Sigmoid colon (tissue), 6 donors: ENCODE measurements at regions not wholly inside any gene's neighbourhood (a gene's known extent, or its start where the extent isn't known, plus 50 kb on each side); places are given as distances from the start of the nearest gene placed in this dataset.

Experiments used
- DNase-seq: peaks from one replicate; pipeline ENCODE4 v3.0.0-alpha.2; 2019
- H3K27ac ChIP-seq, 4 donors: fragments of 200-600 bp; sonication (generic); one replicate each; pipeline ENCODE4 v1.5.1; 2016 to 2019; ENCODE audit warnings: mild to moderate bottlenecking in 1 of 4
- H3K27me3 ChIP-seq, 3 donors: fragments of 200-600 bp; sonication (generic); one replicate each; pipeline ENCODE4 v1.5.1; 2019; ENCODE audit warnings: mild to moderate bottlenecking in 1 of 3
- H3K36me3 ChIP-seq, 4 donors: fragments of 200-600 bp; sonication (generic); one replicate each; pipeline ENCODE4 v1.5.1; 2016 to 2019
- H3K4me1 ChIP-seq, 4 donors: fragments of 200-600 bp; sonication (generic); one replicate each; pipeline ENCODE4 v1.5.1; 2017 to 2019
- H3K4me3 ChIP-seq, 4 donors: fragments of 200-600 bp; sonication (generic); one replicate each; pipeline ENCODE4 v1.5.1; 2017 to 2019; ENCODE audit warnings: mild to moderate bottlenecking in 2 of 4, moderate library complexity in 1 of 4
- H3K9me3 ChIP-seq, 4 donors: fragments of 200-600 bp in 3 of 4; sonication (generic) in 3 of 4; one replicate each; pipeline versions ENCODE4 v1.5.1 to v1.6.1; 2013 to 2019
- EP300 ChIP-seq, 4 donors: sonication (generic); formaldehyde crosslinking; IDR thresholded peaks; one replicate each; pipeline ENCODE4 v1.6.1; 2017; ENCODE audit warnings: antibody characterized with exemption in 4 of 4
- POLR2A ChIP-seq, 2 donors: fragments of 450-650 bp; IDR thresholded peaks; one replicate each; pipeline ENCODE4 v1.6.1; 2016; ENCODE audit warnings: antibody characterized with exemption in 2 of 2, mild to moderate bottlenecking in 2 of 2, moderate library complexity in 2 of 2
- POLR2AphosphoS5 ChIP-seq, 4 donors: sonication (generic); formaldehyde crosslinking; IDR thresholded peaks; one replicate each; pipeline ENCODE4 v1.6.1; 2017; ENCODE audit warnings: antibody characterized with exemption in 4 of 4
- WGBS, 2 donors: extraction: QIAGEN DNeasy Blood & Tissue Kit; methylation state at CpG; one replicate each; pipeline ENCODE4 v1.1.7; 2013; 5-methylcytosine and 5-hydroxymethylcytosine counted together
- intact Hi-C: fragments of 100-400 bp; cut with DNase I; formaldehyde crosslinking; loops from one replicate; pipeline ENCODE4 v1.15.1; 2023
- TF ChIP-seq, protein P1 (sequence below), 4 experiments: fragments of 450-650 bp in 3 of 4; fragments of 200-600 bp in 1 of 4; IDR thresholded peaks; one replicate each; pipeline ENCODE4 v1.5.1; 2016 to 2019; ENCODE audit warnings: antibody characterized with exemption in 4 of 4, mild to moderate bottlenecking in 3 of 4, moderate library complexity in 2 of 4
- donor health status: healthy with polysubstance abuse.
- donor health status: healthy.

DNA sequence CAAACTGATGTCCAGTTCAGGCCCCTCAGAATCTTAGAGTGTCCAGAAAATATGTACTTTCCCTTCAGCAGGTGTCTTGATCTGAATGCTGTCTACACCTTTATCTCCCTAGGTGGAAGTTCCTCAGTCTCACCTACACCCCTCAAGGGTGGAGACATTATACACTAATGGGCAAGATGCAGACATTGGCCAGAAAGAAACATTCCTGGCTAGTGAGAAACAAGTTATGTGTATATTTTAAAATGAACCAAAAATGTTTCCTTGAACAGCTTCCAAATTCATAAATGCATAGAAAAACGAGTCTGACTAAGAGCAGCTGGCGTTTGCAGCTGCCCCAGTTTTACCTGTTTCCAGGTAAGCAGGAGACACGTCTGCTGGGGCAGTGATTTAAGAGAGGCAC, 140.5 kb upstream of the IRX4 start:
- 24 to 53% methylated on average over 3 of the region's 3 CpGs for WGBS, 2 donors
- H3K36me3 ChIP-seq = no peaks in the 10 kb centered on the region
- TF ChIP-seq POLR2AphosphoS5 (IDR thresholded peaks at IDR 0.05) = no peak
- TF ChIP-seq EP300 (IDR thresholded peaks at IDR 0.05) = no peak
- no peak for TF ChIP-seq POLR2A (IDR thresholded peaks at IDR 0.05)
- TF ChIP-seq, protein P1, sequence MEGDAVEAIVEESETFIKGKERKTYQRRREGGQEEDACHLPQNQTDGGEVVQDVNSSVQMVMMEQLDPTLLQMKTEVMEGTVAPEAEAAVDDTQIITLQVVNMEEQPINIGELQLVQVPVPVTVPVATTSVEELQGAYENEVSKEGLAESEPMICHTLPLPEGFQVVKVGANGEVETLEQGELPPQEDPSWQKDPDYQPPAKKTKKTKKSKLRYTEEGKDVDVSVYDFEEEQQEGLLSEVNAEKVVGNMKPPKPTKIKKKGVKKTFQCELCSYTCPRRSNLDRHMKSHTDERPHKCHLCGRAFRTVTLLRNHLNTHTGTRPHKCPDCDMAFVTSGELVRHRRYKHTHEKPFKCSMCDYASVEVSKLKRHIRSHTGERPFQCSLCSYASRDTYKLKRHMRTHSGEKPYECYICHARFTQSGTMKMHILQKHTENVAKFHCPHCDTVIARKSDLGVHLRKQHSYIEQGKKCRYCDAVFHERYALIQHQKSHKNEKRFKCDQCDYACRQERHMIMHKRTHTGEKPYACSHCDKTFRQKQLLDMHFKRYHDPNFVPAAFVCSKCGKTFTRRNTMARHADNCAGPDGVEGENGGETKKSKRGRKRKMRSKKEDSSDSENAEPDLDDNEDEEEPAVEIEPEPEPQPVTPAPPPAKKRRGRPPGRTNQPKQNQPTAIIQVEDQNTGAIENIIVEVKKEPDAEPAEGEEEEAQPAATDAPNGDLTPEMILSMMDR (IDR thresholded peaks at IDR 0.05) = no peak
- DNase-seq = no peak
- intact Hi-C loops = no loop called here
- peaks cover 0 to 2% (median 0%) of the 10 kb centered on the region in 4 donors for H3K9me3 ChIP-seq
- H3K27ac ChIP-seq = no peak overlapping the region
- H3K4me3 ChIP-seq = no peak overlapping the region
- no peaks in the 10 kb centered on the region for H3K27me3 ChIP-seq
- no peaks in the 10 kb centered on the region for H3K4me1 ChIP-seq

DNA sequence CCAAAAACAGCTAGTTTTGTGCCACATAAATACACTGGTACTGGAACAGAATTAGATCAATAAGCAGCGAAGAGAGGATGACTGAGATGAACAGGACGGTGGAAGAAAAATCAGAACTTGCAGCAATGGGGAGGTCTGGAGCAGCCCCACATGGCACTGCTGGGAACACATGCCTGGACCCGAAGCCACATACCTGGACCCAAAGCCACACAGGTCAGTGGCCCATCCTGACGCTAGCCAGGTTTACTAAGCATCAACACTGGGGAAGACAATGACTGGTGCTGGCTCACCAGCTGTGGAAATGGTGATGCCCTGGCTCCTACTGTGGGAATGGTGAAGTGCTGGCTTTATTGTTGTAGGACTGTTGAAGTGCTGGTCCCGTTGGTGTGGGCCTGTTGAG, 139.7 kb upstream of the IRX4 start:
- no peaks in the 10 kb centered on the region for H3K4me1 ChIP-seq
- no peak overlapping the region for H3K4me3 ChIP-seq
- DNase-seq = no peak
- whole genome bisulfite sequencing, 2 donors = 78 to 88% methylated on average over 5 of the region's 5 CpGs
- no peaks in the 10 kb centered on the region for H3K27me3 ChIP-seq
- no peaks in the 10 kb centered on the region for H3K36me3 ChIP-seq
- TF ChIP-seq, protein P1 (IDR thresholded peaks at IDR 0.05) = no peak
- TF ChIP-seq EP300 (IDR thresholded peaks at IDR 0.05) (no peak), POLR2A (IDR thresholded peaks at IDR 0.05) (no peak), POLR2AphosphoS5 (IDR thresholded peaks at IDR 0.05) (no peak)
- intact Hi-C loops = no loop called here
- no peak overlapping the region for H3K27ac ChIP-seq
- H3K9me3 ChIP-seq = peaks cover 0 to 2% (median 0%) of the 10 kb centered on the region in 4 donors

DNA sequence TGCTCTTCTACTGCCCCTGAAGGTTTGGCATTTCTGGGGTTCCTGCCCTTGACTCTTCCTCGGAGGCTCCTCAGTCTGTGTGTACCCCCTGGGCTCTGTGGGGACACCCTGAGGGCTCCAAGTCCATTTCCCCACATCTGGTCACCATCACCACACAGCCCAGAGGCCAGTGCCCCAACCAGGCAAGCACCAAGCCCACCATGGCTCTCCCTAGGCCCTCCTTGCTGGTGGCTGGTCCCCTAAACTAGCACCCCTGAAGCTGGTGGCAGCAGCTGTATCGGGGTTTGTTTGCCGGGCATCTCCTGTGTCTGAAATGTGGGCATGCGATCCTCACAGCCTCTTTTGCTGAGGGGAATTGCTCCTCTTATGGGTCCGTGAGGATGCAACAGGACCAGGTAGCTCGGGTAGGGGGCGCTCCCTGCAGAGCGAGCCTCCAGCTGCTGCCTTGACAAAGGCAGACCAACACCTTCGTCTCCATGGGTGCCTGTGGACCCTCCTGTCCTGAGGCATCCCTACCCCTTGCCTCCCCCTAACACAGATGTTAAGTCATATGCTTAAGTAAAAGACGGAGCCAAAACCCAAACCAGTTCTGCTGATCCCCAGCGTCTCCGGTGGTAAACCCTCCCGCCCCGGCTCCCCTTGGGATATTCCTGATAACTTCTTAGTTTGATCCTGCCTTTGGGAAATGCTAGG, 138.9 kb upstream of the IRX4 start:
- no peak overlapping the region for H3K27ac ChIP-seq
- TF ChIP-seq POLR2AphosphoS5 (IDR thresholded peaks at IDR 0.05) (no peak), POLR2A (IDR thresholded peaks at IDR 0.05) (no peak)
- intact Hi-C loops = no loop called here
- H3K27me3 ChIP-seq = no peaks in the 10 kb centered on the region
- H3K4me1 ChIP-seq = no peaks in the 10 kb centered on the region
- H3K9me3 ChIP-seq = peaks cover 0 to 2% (median 0%) of the 10 kb centered on the region in 4 donors
- 77 to 88% methylated on average over 14 of the region's 14 CpGs for WGBS, 2 donors
- H3K36me3 ChIP-seq = no peaks in the 10 kb centered on the region
- no peak overlapping the region for H3K4me3 ChIP-seq
- no peak for DNase-seq

DNA sequence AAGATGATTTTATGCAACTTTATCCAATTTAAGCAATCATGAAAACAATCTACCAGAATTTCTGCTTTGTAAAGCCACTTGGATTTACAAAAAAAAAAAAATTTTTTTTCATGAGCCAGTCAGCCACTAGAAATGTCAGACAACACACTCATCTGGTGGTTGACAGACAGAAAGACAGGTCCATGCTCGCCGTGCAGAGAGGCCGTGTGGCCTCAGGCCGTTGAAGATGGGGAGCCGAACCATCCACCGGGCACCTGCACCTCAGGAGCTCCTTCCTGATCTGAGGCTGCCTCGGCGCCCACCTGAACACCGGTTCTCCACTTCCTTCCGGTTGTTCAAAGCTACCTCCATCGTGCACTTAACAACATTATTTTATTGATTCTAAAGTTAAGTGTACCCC, 138.0 kb upstream of the IRX4 start:
- 81 to 87% methylated on average over 11 of the region's 11 CpGs for WGBS, 2 donors
- intact Hi-C loops = no loop called here
- H3K27ac ChIP-seq = no peak overlapping the region

DNA sequence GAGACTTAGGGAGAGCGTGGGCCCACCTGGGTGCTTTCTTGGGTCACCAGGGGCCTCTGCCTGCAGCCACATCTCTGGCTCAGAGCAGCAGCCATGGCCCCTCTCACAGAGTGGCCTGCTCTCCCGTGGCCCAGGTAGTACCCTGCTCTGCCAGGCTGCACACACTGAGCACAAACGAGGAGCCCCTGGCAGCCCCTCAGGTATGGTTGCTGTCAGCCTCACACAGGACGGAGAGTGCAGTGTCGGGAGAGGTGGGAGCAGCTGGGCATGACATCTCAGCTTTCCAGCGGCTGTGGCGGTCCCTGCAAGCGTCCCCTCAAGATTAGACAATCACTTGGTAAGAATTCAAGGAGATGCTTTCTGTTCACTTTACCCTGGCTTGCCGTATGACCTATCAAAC, 137.0 kb upstream of the IRX4 start:
- intact Hi-C loops = no loop called here
- no peak overlapping the region for H3K4me3 ChIP-seq
- H3K36me3 ChIP-seq = no peaks in the 10 kb centered on the region
- WGBS, 2 donors = 72 to 80% methylated on average over 9 of the region's 9 CpGs
- no peak for DNase-seq
- H3K4me1 ChIP-seq = no peaks in the 10 kb centered on the region
- no peak overlapping the region for H3K27ac ChIP-seq
- TF ChIP-seq POLR2A (IDR thresholded peaks at IDR 0.05) (no peak), EP300 (IDR thresholded peaks at IDR 0.05) (no peak), POLR2AphosphoS5 (IDR thresholded peaks at IDR 0.05) (no peak)
- TF ChIP-seq, protein P1 (IDR thresholded peaks at IDR 0.05) = no peak
- peaks cover 0 to 2% (median 0%) of the 10 kb centered on the region in 4 donors for H3K9me3 ChIP-seq
- no peaks in the 10 kb centered on the region for H3K27me3 ChIP-seq

More for the DNA sequence above, 138.0 kb upstream of the IRX4 start:
- H3K36me3 ChIP-seq = no peaks in the 10 kb centered on the region
- H3K4me3 ChIP-seq = no peak overlapping the region
- no peaks in the 10 kb centered on the region for H3K27me3 ChIP-seq
- peaks cover 0 to 2% (median 0%) of the 10 kb centered on the region in 4 donors for H3K9me3 ChIP-seq
- TF ChIP-seq POLR2A (IDR thresholded peaks at IDR 0.05) = no peak
- H3K4me1 ChIP-seq = no peaks in the 10 kb centered on the region
- no peak for DNase-seq

DNA sequence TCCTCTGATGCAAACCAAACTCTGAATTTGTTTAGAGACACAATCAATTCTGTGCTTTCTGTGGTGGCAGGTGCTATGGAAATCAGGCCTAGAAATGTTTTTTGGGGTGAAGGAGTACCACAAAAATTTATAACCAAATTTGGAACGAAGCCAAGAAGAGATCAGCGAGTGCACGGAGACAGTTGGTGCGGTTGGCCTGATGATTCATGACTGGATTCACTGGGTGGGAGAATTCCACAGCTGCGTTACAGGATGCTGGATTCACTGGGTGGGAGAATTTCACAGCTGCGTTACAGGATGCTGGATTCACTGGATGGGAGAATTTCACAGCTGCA, 135.6 kb upstream of the IRX4 start:
- H3K27me3 ChIP-seq = no peaks in the 10 kb centered on the region
- H3K4me1 ChIP-seq = no peaks in the 10 kb centered on the region
- H3K36me3 ChIP-seq = no peaks in the 10 kb centered on the region
- DNase-seq = no peak
- TF ChIP-seq POLR2AphosphoS5 (IDR thresholded peaks at IDR 0.05) = no peak
- TF ChIP-seq, protein P1 (IDR thresholded peaks at IDR 0.05) = no peak
- TF ChIP-seq EP300 (IDR thresholded peaks at IDR 0.05) = no peak
- TF ChIP-seq POLR2A (IDR thresholded peaks at IDR 0.05) = no peak
- intact Hi-C loops = no loop called here
- no peak overlapping the region for H3K4me3 ChIP-seq
- no peak overlapping the region for H3K27ac ChIP-seq
- H3K9me3 ChIP-seq = no peaks in the 10 kb centered on the region
- 63 to 78% methylated on average over 6 of the region's 6 CpGs for WGBS, 2 donors
